ENCODE measurements at regions not wholly inside any gene's neighbourhood (a gene's known extent, or its start where the extent isn't known, plus 50 kb on each side); places are given as distances from the start of the nearest gene placed in this dataset.
"Not testable (repeated sequence)": the region's sequence is repeated elsewhere in the genome, so short reads cannot be mapped to it uniquely, and the experiment has no call there.

DNA sequence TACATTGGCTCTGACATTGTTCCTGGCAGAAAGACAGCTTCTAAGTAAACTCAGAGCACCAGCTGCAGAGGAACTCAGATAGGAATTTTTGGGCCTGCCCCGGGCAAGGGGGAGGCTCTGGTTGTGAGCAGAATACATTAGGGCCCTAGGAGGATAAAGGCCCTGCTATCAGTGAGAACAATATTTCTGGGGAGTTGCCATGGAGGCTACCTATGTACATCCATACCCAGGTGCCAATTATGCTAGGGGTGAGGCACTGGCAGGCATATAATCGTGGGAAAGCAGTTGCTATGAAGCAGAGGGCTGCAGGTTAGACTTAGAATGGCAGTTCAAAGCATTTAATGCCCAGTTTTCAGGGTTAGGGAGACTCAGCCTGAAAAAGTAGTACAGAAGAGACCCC lies 273.5 kb upstream of the EDA2R start:
- no peak for DNase-seq (ENCODE audit: low spot score)

- no peak for DNase-seq (ENCODE audit: low spot score)
These were observed 263.2 kb upstream of the EDA2R start for GRCh38 chrX:66902081-66902480.

- no peak for DNase-seq (ENCODE audit: low spot score)
These were observed 262.0 kb upstream of the EDA2R start for GRCh38 chrX:66900886-66901285.

- DNase-seq (ENCODE audit: low spot score) = no peak
These were observed 253.1 kb upstream of the EDA2R start for GRCh38 chrX:66892004-66892403.

- no peak for DNase-seq (ENCODE audit: low spot score)
These were observed 250.5 kb upstream of the EDA2R start for GRCh38 chrX:66889418-66889817.

- DNase-seq (ENCODE audit: low spot score) = no peak
These were observed 243.2 kb upstream of the EDA2R start for GRCh38 chrX:66882101-66882500.

DNA sequence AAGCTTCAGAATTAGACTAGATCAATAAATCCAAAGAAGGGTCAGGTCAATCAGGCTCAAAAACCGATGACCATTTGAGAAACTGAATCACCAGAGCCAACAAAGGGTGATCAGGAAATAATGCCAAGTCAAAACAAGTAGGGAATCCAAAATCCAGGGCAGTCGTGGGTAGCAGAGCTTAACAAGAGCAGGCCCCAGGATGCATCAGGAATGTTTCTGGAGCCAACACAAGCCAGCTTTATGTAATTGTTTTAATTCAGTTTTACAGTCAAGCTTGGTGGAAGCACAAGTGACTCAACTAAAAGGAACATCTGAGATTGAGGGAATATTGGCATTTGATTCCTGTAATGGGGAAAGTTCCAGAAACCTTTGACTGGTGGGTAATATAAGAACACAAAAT lies 237.9 kb upstream of the EDA2R start:
- DNase-seq (ENCODE audit: low spot score) = no peak

DNA sequence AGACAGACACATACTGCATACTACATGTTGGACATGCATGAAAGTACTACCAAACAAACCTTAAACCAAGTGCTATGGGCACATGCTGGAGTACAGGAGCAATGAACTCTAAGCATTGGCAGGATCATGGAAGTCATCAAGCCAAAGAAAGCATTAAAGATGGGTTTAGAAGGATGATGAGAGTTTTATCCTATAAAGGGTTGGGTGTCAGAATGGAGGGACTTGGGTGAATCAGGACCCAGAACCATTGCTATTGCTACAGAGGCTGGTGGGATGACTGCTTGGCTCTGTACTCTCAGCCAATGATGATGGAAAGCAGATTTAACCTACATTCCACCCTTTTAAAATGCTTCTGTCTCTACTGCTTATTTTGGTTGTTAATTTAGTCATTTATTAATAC lies 233.9 kb upstream of the EDA2R start:
- DNase-seq (ENCODE audit: low spot score) = no peak

- DNase-seq (ENCODE audit: low spot score) = no peak
These were observed 224.8 kb upstream of the EDA2R start for GRCh38 chrX:66863721-66864120.

DNA sequence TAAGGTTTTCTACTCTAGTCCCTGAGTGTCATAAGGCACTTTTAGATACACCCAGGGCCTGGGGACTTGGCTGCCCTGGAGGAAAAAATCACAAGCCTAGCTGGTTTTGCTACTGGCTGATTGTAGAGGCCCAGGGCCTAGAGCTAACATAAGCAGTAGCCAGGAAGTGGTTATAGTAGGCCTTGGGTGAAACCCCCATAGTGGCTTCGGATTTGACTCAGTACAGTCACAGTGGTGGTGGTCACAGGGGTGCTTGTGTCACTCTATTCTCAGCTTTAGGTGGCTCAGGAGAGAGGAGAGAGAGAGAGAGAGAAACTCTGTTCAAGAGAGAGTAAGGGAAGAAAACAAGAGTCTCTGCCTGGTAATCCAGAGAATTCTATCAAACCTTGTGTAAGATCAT lies 194.5 kb upstream of the EDA2R start:
- no peak for DNase-seq (ENCODE audit: low spot score)

GRCh38 chrX:66815227-66815626 lies 176.3 kb upstream of the EDA2R start:
- no peak for DNase-seq (ENCODE audit: low spot score)

GRCh38 chrX:66794514-66794913 lies 155.6 kb upstream of the EDA2R start:
- not testable (repeated sequence) for DNase-seq (ENCODE audit: low spot score)

GRCh38 chrX:66766318-66766717 lies 127.4 kb upstream of the EDA2R start:
- DNase-seq (ENCODE audit: low spot score) = no peak

DNA sequence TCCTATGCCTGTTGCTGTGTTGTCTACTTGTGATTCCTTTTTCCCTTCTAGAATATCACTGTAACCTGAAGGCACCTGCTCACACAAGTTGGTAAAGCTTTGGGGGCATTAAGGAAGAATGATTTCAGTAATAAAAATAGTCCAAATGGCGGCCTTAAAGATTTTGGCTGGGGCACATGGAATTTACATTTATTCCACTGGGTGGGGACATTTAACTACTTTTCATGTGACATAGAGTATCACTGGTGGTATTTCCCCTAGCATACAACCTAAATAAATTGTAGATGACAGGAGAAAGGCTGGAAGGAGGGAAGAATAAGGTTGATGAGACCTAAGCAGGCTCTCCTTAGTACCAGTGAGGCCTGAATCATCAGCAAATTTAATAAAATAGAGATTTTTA lies 121.8 kb upstream of the EDA2R start:
- DNase-seq (ENCODE audit: low spot score) = no peak

GRCh38 chrX:66756717-66757116 lies 117.8 kb upstream of the EDA2R start:
- no peak for DNase-seq (ENCODE audit: low spot score)

GRCh38 chrX:66751136-66751782 lies 112.4 kb upstream of the EDA2R start:
- DNase-seq (ENCODE audit: low spot score) = no peak

- DNase-seq (ENCODE audit: low spot score) = not testable (repeated sequence)
These were observed 105.6 kb upstream of the EDA2R start for GRCh38 chrX:66744519-66744918.

DNA sequence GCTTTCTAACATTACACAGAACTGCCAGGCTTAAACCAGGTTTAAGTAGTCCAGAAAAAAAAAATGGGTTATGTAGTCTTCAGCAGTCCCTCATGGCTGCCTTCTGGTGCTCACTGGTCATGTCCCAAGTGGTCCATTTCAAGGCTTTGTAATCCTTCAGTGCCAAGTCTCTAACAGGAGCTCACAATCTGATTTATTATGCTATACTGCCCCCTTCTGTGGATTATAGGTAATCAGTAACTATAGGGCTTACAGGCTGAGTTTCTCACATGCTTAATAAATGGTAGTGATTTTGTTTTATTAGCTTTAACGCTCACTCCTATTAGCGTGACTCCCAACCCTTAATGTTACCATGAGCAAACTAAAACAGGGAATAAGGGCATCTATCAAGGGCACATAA lies 92.5 kb upstream of the EDA2R start:
- DNase-seq (ENCODE audit: low spot score) = peak; percentile 79

DNA sequence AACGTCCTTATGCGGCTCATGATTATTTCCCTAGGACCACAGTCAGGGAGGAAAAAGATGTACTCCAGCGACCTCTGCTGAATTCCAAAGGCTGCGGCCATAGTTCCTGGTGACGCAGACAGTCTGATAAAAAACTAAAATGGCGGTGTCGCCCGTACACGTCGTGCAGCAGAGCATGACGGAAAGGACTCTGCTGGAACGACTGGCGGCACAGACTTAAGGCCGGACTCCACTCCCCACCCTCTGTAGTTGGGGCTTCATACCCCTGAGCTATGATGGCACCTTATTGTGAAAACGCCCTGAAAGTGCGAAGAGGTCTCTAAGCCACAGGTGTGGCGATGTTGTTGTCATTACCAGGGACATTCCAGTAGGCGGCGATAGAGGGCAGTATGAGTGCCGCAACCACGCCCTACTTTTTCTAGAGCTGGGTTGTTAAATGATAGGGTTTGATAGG lies 90.0 kb upstream of the EDA2R start:
- DNase-seq (ENCODE audit: low spot score) = peak; percentile 77

- DNase-seq (ENCODE audit: low spot score) = no peak
These were observed 79.0 kb upstream of the EDA2R start for GRCh38 chrX:66717926-66718325.

DNA sequence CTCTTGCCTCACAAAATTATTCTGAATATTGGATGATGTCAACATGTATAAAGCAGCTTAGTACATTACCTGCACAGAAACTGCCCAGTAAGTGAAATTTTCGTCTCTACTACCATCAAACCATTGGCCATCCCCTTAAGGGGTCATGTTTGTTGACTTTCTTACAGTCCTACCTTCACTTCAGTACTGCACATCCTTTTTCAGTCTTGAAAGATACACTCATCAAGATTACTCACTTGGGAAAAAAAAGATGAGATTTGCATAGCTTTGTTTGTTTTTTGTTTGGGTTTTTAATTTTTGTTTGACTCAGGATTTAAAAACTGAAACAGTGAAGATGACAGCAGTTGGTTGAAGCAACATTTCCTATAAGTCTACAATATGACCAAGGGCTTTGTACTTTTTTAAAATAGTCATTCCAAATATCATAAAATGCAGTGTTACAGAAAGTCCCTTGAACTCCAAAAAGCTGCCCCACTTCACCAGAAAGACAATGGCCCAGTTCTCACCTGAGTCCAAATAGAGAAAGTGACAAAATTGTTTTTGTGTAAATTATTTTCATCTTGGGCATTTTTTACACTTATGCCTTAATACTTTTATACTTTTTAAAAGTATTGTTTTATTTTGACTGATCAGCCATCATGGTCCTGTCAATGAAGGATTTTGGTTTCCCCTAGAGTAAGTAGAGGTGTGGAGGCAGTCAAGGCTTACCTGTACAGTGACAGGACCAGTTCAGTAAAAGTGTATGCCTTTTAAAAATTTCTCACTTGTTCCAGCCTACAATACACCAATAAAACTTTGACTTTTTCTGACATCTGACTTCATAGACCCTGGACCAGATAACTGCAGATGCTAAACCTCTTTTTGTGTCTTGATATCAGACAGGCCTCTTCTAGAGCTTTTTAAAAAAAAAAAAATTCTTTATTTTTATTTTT lies 59.7 kb upstream of the EDA2R start:
- DNase-seq (ENCODE audit: low spot score) = no peak

GRCh38 chrX:66692512-66692911 lies 53.6 kb upstream of the EDA2R start:
- not testable (repeated sequence) for DNase-seq (ENCODE audit: low spot score)

Measured in pons (tissue), 1 donor.